GM19452 (cell line): ENCODE measurements at regions not wholly inside any gene's neighbourhood (a gene's known extent, or its start where the extent isn't known, plus 50 kb on each side); places are given as distances from the start of the nearest gene placed in this dataset.
"Not testable (repeated sequence)": the region's sequence is repeated elsewhere in the genome, so short reads cannot be mapped to it uniquely, and the experiment has no call there.

ENCODE experiments used
- ATAC-seq: cut with Tn5 transposase; IDR thresholded peaks from one replicate; pipeline ENCODE4 v1.9.1; 2021; ENCODE audit not compliant: unreplicated experiment

GRCh38 chr9:3660936-3661335 lies 135.1 kb upstream of the RFX3 start:
- ATAC-seq = no peak

- no peak for ATAC-seq
These were observed 133.8 kb upstream of the RFX3 start for GRCh38 chr9:3659647-3660046.

GRCh38 chr9:3658964-3659363 lies 133.2 kb upstream of the RFX3 start:
- ATAC-seq = no peak

GRCh38 chr9:3656224-3656623 lies 130.4 kb upstream of the RFX3 start:
- ATAC-seq = no peak

GRCh38 chr9:3650994-3651622 lies 125.3 kb upstream of the RFX3 start:
- no peak for ATAC-seq

GRCh38 chr9:3648722-3649246 lies 123.0 kb upstream of the RFX3 start:
- ATAC-seq = no peak

GRCh38 chr9:3648266-3648665 lies 122.5 kb upstream of the RFX3 start:
- ATAC-seq = no peak

- ATAC-seq = no peak
These were observed 121.9 kb upstream of the RFX3 start for GRCh38 chr9:3647652-3648051.

- no peak for ATAC-seq
These were observed 120.4 kb upstream of the RFX3 start for GRCh38 chr9:3646226-3646625.

- ATAC-seq = not testable (repeated sequence)
These were observed 116.3 kb upstream of the RFX3 start for GRCh38 chr9:3642075-3642474.

GRCh38 chr9:3629495-3629894 lies 103.7 kb upstream of the RFX3 start:
- ATAC-seq = no peak

GRCh38 chr9:3628239-3628638 lies 102.4 kb upstream of the RFX3 start:
- ATAC-seq = no peak

- ATAC-seq = peak; percentile 90
These were observed 82.2 kb upstream of the RFX3 start for GRCh38 chr9:3608011-3608410.

GRCh38 chr9:3600672-3601071 lies 74.9 kb upstream of the RFX3 start:
- ATAC-seq = no peak

GRCh38 chr9:3597792-3598191 lies 72.0 kb upstream of the RFX3 start:
- ATAC-seq = no peak

- ATAC-seq = no peak
These were observed 60.3 kb upstream of the RFX3 start for GRCh38 chr9:3586066-3586465.

GRCh38 chr9:3585606-3586005 lies 59.8 kb upstream of the RFX3 start:
- ATAC-seq = no peak

- no peak for ATAC-seq
These were observed 53.0 kb upstream of the RFX3 start for GRCh38 chr9:3578786-3579185.

- no peak for ATAC-seq
These were observed 50.5 kb upstream of the RFX3 start for GRCh38 chr9:3576328-3576727.

- no peak for ATAC-seq
These were observed 50.0 kb upstream of the RFX3 start for GRCh38 chr9:3575821-3576220.
